22Rv1 (cell line): ENCODE measurements at regions not wholly inside any gene's neighbourhood (a gene's known extent, or its start where the extent isn't known, plus 50 kb on each side); places are given as distances from the start of the nearest gene placed in this dataset.

Source experiments
- CTCF ChIP-seq: fragments of 450-650 bp; IDR thresholded peaks from 2 replicates; pipeline ENCODE4 v1.5.1; 2017; ENCODE audit warnings: mild to moderate bottlenecking
- ZFX ChIP-seq: fragments of 450-650 bp; IDR thresholded peaks from 2 replicates; pipeline ENCODE4 v1.6.1; 2017; ENCODE audit warnings: antibody characterized with exemption, borderline replicate concordance

DNA sequence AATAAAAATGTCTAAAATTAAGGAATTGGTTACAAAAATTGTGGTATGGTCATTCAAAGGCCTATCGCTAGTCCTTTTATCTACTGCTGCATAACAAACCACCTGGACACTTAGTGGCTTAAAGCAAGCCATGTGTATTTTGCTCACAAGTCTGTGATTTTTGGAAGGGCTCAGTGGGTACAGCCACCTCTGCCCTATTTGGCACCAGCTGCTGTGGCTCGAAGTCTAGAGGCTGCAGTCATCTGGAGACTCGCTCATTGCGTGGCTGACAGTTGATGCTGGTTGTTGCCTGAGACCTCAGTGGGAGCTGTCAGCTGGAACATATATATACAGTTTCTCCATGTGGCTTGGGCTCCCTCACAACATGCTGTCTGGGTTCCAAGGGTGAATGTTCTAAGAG, 60.8 kb upstream of the MID1 start:
- TF ChIP-seq CTCF (no peak), ZFX (no peak)
